T-helper 2 cell (primary cell): ENCODE measurements at regions not wholly inside any gene's neighbourhood (a gene's known extent, or its start where the extent isn't known, plus 50 kb on each side); places are given as distances from the start of the nearest gene placed in this dataset.

Experiments used
- DNase-seq, 5 experiments: peaks; one replicate each; pipeline versions ENCODE4 v3.0.0 to v3.0.0-alpha.2; 2012 to 2022

DNA sequence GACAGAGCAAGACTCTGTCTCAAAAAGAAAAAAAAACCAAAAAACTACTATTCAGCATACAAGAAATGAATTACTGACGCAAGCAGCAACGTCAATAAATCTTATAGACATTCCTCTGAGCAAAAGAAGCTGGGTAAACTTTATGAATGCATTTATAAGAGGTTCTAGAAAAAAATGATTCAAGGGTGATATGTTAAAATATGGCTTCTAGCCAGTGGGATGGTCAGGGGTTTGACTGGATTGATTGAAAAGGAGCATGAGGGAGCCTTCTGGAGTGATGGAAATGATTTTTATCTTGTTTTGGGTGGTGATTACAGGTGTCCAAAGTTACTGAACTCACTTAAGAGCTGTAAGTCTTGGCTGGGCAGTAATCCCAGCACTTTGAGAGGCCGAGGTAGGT lies 64.9 kb upstream of the SALL4 start:
- no peak for DNase-seq

DNA sequence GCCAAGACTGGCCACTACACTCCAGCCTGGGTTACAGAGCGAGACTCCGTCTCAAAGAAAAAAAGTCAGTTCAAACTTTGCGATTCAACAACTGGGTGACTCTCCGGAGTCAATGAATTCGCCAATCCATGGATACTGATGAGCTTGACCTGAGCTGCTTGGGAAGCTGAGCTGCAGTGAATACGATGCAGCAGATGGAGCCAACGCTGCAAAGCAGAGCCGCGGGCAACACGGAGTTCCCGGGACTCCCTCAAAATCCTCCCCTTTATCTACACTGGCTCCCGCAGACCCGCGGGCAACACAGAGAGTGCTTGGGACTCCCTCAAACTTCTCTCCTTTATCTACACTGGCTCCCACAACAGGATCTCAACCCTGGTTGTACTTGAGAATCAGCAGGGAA lies 62.6 kb upstream of the SALL4 start:
- DNase-seq = no peak

DNA sequence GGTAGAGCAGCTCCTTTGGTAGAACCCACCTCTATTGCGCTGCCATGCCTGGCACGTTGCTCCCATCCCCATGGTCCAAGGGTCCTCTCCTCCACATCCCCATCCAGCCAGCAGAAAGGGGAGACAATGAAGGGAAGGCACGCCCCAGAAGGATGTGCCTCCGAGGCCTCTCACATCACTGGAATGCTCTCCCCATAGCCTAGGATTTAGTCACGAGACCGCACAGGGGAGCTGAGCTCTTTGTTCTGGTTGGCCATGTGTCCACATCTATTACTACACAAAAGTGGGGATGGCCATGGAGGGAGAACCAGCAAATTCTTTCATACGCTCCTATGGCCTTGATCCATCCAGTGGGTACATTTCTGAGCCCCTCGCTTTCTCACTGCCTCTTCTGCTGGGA lies 60.5 kb upstream of the SALL4 start:
- DNase-seq = no peak

DNA sequence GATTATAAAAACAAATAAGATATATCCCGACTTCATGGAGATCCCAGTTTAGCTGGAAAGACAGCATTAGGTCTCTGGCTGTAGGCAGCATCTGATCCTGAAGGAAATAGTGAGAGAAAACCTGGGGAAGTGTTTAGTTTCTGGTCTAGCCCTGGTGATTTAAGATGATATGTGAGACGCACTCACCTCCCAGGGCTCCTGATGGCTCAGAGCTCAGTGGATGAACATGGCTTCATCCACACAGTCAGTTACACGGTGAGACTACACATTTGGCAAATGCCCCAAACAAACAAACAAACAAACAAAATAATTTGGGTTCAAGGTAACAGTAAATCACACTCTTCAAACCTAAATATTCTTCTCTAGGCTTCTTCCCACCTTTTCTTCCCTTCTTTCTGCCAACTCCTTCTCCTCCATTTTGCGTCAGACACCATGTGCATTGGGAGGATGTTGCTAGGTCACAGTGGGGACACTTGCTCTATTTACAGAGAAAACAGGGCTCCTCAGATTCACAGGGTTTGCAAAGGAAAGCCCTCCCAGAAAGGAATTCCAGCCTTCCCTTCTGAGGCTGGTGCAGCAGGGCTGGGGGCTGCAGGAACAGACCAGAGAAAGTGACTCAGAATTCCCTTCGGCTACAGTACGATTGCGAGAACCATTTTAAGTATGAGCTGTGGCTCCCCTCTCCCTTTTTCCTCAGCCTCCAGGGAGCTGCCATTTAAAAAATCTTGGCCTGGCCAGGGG lies 59.6 kb upstream of the SALL4 start:
- no peak for DNase-seq

DNA sequence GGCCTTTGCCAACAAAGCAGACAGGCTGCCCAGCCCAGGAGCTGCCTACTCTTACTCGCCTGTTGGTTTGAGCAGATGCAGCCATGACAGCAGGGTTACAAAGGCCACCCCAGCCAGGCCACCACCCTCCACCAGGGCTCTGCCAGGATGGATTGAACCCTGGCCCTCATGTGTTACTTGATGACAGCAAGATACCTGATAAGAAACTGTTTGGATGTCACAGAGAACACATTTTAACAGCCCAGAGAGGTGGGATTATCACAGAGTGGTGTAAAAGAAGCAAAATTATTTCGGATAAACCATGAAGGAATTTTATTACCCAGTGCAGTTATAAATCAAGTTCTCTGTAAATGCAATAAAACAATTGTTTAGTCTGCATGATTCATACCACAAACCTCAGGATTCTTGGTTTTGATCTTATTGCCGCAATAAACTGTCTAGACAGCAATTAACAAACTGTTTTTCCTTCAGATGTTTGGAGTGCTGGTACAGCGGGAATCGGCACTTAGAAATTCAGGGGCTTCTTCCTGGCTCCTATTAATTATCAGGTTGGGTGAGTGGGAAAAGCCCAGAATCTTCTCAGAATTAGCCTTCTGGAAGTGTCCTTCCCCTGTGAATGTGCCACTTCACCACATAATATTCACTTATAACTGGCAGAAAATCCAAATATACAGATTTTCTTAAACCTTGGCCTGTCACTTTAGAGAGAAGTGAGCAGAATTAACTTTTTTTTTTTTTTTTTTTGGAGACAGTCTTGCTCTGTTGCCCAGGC lies 58.0 kb upstream of the SALL4 start:
- no peak for DNase-seq

DNA sequence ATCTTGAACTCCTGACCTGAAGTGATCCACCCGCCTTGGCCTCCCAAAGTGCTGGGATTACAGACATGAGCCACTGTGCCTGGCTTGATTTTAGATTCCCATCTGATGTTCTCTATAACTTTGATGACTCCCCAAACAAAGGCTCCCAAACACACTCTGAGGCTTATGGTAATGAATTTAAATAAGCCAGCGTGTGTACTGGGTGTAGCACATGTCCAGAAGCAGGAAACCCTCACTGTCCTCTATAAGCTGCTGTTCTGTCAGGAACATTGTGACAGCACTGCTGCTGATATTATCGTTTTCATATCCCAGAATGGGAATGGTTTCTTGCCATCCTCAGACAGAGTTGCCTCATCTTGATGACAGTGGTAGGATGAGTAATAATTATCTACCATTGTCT lies 54.1 kb upstream of the SALL4 start:
- no peak for DNase-seq

DNA sequence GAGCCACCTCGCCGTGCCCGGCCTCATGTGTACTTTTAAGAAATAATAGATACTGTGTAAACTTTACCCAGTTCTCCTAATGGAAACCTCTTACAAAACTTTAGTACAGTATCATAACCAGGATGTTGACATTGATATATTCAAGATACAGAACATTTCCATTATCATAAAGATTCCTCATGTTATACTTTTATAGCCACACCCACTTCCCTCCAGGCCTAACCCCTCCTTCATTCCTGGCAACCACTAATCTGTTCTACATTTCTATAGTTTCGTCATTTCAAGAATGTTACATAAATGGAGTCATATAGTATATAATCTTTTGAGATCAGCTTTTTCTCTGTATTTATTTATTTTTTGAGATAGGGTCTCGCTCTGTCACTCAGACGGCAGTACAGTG lies 52.6 kb upstream of the SALL4 start:
- no peak for DNase-seq
